Gastroesophageal sphincter (tissue), 3 donors: ENCODE measurements at regions not wholly inside any gene's neighbourhood (a gene's known extent, or its start where the extent isn't known, plus 50 kb on each side); places are given as distances from the start of the nearest gene placed in this dataset.

Source experiments
- CTCF ChIP-seq, 4 experiments: fragments of 200-600 bp in 2 of 4; fragments of 450-650 bp in 2 of 4; sonication (generic) in 1 of 4; IDR thresholded peaks; one replicate each; pipeline ENCODE4 v1.5.1; 2017 to 2019; ENCODE audit warnings: antibody characterized with exemption in 4 of 4, mild to moderate bottlenecking in 2 of 4, moderate library complexity in 2 of 4
- EP300 ChIP-seq: sonication (generic); formaldehyde crosslinking; IDR thresholded peaks from one replicate; pipeline ENCODE4 v1.6.1; 2017; ENCODE audit warnings: antibody characterized with exemption, mild to moderate bottlenecking
- POLR2A ChIP-seq, 2 donors: fragments of 450-650 bp; IDR thresholded peaks; one replicate each; pipeline ENCODE4 v1.6.1; 2017; ENCODE audit warnings: antibody characterized with exemption in 2 of 2, mild to moderate bottlenecking in 2 of 2, moderate library complexity in 1 of 2

DNA sequence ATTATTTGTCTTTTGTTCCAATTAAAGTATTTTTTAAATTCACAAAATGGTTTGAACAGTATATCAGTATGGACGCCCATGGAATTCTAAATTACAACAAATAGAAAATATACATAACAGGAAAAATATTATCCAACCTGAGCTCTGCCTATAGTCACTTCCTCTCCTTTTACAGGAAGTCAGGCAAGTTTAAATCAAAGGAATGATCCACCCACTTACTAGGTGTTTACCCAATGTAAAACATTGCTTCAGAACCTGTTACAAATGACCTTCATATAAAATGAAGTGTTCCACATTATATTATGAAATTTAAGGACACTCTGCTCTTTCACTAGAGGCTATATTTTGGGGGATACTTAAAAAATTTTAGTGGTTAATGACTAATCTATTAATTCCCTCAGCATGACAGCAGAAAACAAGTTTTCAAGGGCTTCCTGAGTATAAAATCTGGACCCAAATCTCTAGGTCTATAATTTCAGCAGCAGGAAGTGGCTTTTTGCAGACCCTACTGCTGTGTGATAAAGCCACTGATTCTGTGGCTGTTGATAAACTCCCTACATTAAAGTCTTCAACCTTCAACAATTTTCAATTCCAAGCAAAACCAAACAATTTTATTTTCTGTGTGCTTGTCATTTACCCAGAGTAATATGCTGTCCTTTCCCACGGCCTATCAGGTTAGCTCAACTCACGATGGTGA is 722.6 kb downstream of the GATA3 start:
- no peak for TF ChIP-seq EP300
- no peak for TF ChIP-seq CTCF (IDR thresholded peaks at IDR 0.05)
- no peak for TF ChIP-seq POLR2A (IDR thresholded peaks at IDR 0.05)
